22Rv1 (cell line): ENCODE measurements at regions not wholly inside any gene's neighbourhood (a gene's known extent, or its start where the extent isn't known, plus 50 kb on each side); places are given as distances from the start of the nearest gene placed in this dataset.

Source experiments
- H3K27ac ChIP-seq: fragments of 450-650 bp; 2 replicates; pipeline ENCODE4 v1.5.1; 2017
- ZFX ChIP-seq: fragments of 450-650 bp; IDR thresholded peaks from 2 replicates; pipeline ENCODE4 v1.6.1; 2017; ENCODE audit warnings: antibody characterized with exemption, borderline replicate concordance
- TF ChIP-seq, protein P1 (sequence below): fragments of 450-650 bp; IDR thresholded peaks from 2 replicates; pipeline ENCODE4 v1.5.1; 2017; ENCODE audit warnings: mild to moderate bottlenecking

DNA sequence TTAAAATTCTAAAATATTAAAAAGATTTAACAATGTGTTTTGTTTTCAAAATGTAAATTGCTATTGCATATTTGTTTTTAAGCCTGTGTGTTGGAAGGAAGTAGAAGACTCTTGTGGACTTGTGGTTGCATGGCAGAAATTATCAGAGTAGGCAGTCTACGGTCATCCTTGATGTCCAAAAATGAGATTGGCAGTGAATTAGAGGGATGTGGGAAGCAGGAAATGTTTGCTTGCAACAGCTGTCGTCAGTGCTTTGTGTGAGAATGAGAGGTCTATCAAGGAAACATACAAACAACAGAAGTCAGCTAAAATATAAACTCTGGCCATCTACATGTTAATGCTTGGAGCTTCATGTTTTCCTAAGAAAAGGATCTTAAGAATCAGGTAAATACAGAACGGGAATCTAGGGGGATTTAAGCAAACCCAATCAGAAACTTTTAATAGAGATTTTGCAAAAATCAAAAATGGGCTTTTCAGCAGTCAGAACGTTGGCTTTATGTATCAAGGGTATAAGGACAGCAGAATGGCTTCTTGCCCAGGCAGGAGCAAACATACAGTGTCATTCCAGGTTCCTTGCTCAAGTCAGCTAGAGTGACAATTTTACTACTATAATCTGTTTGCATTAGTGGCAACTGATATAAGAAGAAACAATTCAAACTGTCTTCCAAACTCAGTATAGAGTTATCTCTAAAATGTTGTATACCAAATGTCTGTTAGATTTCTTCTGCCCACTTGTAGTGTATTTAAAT is 196.7 kb downstream of the CYB561 start:
- no peak for TF ChIP-seq ZFX
- TF ChIP-seq, protein P1, sequence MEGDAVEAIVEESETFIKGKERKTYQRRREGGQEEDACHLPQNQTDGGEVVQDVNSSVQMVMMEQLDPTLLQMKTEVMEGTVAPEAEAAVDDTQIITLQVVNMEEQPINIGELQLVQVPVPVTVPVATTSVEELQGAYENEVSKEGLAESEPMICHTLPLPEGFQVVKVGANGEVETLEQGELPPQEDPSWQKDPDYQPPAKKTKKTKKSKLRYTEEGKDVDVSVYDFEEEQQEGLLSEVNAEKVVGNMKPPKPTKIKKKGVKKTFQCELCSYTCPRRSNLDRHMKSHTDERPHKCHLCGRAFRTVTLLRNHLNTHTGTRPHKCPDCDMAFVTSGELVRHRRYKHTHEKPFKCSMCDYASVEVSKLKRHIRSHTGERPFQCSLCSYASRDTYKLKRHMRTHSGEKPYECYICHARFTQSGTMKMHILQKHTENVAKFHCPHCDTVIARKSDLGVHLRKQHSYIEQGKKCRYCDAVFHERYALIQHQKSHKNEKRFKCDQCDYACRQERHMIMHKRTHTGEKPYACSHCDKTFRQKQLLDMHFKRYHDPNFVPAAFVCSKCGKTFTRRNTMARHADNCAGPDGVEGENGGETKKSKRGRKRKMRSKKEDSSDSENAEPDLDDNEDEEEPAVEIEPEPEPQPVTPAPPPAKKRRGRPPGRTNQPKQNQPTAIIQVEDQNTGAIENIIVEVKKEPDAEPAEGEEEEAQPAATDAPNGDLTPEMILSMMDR = no peak
- no peak overlapping the region for H3K27ac ChIP-seq

DNA sequence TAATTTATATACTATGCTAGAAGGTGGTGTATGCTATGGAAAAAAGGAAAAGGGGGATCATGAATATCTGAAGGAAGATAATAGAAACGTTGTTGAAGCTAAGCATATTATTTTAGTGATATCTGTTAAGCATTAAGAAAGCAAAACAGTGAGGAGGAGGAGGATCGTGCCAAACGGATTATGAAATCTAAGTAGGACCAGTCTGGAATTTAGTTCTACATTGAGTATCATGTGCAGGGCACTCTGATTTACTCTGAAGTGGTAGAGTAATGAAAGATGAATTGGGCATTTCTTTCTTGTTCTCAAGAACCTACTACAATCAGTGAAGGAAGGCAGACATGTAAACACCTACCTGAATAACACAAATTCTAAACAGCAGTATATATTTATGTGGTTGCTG is 195.3 kb downstream of the CYB561 start:
- no peak overlapping the region for H3K27ac ChIP-seq
- TF ChIP-seq ZFX = no peak
- TF ChIP-seq, protein P1 = no peak

DNA sequence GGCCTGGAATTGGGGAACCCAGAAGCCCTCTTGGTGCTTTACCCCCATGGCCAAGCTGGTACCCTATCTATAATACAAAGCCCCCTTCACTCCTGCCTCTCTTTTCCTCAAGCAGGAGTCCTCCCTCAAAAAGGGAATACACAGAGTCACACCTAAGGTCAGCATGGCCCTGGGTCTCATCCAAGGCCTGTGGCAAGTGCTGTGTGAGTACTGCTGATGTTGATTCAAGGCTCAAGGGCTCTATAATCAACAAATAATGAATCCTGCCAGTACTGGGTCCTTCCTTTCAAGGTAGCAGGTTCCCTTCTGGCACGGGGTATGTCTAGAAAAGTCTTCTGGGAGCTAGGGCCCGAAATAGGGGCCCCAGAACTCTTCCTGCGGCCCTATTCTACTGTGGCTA is 187.3 kb downstream of the CYB561 start:
- no peak for TF ChIP-seq ZFX
- TF ChIP-seq, protein P1 = no peak
- H3K27ac ChIP-seq = no peak overlapping the region

DNA sequence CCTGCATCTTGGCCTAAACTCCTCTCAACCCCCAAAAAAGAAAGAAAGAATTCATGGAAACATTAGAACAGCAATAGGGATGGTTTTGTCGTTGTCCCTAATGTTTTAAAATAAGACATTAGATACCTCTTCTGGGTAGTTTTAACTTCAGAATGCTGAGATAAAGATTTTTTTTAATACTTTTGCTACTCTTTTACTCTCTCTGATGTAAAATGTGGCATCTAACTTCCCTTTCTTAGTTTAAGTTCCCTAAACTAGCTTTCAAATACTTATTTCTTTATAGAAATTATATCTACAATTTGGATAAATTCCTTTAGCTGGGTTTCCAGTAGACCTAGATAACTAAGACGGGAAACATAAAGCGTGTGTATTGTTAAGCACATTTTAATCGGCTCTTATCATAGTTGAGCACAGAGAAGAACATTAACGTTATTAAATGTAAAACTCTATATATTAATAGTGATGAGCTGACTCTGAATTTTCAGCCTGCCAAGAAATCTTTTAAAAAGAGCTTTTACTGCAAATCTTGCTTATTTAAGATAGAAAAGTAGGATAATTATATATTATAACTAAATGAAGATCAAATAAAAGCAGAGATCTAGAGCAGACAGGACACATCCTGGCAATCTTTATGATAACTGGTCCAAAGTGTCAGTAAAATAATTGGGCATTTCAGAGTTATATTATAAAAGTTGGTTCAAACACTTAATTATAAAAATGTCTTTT is 183.2 kb downstream of the CYB561 start:
- TF ChIP-seq ZFX = no peak
- TF ChIP-seq, protein P1 = no peak
- no peak overlapping the region for H3K27ac ChIP-seq

DNA sequence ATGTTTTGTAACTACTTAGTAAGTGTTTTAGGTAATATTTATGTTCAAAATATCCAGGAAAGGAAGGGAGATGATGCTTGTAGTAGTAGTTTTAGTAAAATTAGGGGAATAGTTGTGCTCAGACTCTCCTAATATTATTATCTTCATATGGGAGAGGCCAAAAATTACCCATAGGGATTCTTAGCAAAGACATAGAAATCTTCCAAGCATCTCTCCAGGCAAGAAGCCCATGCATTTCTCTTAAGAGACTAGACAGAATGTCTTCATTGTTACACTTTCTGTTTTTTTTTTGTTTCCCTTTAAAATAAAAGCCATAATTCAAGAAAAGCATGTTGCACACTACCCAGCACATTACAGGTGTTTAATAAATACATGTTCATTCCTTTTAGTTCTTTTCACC is 180.6 kb downstream of the CYB561 start:
- TF ChIP-seq, protein P1 = no peak
- no peak for TF ChIP-seq ZFX

DNA sequence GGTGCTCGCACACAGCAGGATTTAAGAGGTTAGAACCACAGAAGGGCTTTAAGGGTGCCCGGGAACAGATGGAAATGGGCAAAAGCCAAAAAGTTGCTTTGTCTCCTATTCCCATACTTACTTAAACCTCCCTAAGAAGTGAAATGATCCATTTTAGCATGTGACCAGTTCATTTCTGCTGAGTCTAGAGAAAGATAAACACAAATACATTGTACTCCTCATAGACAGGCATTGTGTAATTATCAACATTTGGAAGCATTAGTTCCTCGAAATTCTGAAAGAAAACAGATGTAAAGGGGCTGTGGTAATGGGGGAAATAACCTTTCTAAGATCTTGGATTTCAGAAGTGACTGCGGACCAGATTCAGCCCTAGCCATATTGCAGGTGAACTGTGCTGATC is 178.3 kb downstream of the CYB561 start:
- no peak for TF ChIP-seq ZFX
- H3K27ac ChIP-seq = no peak overlapping the region

More for the DNA sequence above, 180.6 kb downstream of the CYB561 start:
- H3K27ac ChIP-seq = no peak overlapping the region

DNA sequence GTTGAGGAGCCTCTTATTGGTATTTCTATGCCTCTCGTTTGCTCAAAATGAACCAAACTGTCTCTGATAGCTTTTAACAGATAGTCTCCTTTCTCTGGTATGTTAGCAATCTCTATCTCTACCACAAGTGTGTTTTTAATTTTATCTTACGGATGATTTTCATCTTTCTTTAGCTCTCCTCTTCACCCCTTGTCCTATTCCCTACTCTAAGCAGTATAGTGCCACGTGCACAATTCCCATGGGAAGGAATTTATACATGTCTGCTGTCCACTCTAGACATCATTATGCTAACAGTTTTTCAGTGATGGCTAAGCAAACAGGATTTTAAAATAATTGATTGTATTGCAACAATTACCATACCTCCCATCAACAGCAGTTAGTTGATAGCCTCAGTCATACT is 177.3 kb downstream of the CYB561 start:
- H3K27ac ChIP-seq = no peak overlapping the region
- TF ChIP-seq ZFX = no peak
- TF ChIP-seq, protein P1 = no peak
